NB4 (cell line): ENCODE measurements at regions not wholly inside any gene's neighbourhood (a gene's known extent, or its start where the extent isn't known, plus 50 kb on each side); places are given as distances from the start of the nearest gene placed in this dataset.

Experiments used
- MAX ChIP-seq: IDR thresholded peaks from 2 replicates; pipeline ENCODE4 v1.6.1; 2011; ENCODE audit warnings: low read depth, low read length
- MYC ChIP-seq: IDR thresholded peaks from 2 replicates; pipeline ENCODE4 v1.6.1; 2011; ENCODE audit warnings: low read depth, low read length
- POLR2A ChIP-seq: IDR thresholded peaks from 2 replicates; pipeline ENCODE4 v1.6.1; 2011; ENCODE audit warnings: mild to moderate bottlenecking; ENCODE audit not compliant: insufficient read length; ENCODE audit errors: extremely low read depth
- TF ChIP-seq, protein P1 (sequence below): IDR thresholded peaks from one replicate; pipeline ENCODE4 v1.5.1; 2012; ENCODE audit warnings: low read depth, low read length

GRCh38 chr20:39150501-39150900 is 188.4 kb downstream of the DHX35 start:
- TF ChIP-seq, protein P1, sequence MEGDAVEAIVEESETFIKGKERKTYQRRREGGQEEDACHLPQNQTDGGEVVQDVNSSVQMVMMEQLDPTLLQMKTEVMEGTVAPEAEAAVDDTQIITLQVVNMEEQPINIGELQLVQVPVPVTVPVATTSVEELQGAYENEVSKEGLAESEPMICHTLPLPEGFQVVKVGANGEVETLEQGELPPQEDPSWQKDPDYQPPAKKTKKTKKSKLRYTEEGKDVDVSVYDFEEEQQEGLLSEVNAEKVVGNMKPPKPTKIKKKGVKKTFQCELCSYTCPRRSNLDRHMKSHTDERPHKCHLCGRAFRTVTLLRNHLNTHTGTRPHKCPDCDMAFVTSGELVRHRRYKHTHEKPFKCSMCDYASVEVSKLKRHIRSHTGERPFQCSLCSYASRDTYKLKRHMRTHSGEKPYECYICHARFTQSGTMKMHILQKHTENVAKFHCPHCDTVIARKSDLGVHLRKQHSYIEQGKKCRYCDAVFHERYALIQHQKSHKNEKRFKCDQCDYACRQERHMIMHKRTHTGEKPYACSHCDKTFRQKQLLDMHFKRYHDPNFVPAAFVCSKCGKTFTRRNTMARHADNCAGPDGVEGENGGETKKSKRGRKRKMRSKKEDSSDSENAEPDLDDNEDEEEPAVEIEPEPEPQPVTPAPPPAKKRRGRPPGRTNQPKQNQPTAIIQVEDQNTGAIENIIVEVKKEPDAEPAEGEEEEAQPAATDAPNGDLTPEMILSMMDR, result no peak
- no peak for TF ChIP-seq POLR2A
- no peak for TF ChIP-seq MYC
- TF ChIP-seq MAX, result no peak
